Fibroblast of pulmonary artery (primary cell): ENCODE measurements at regions not wholly inside any gene's neighbourhood (a gene's known extent, or its start where the extent isn't known, plus 50 kb on each side); places are given as distances from the start of the nearest gene placed in this dataset.

ENCODE experiments used
- DNase-seq: peaks from one replicate; pipeline ENCODE4 v3.0.0-alpha.2; 2010; ENCODE audit warnings: low read depth
- H3K4me3 ChIP-seq: replicated peaks from 2 replicates; pipeline ENCODE4 v1.5.1; 2011; ENCODE audit warnings: low read depth, mild to moderate bottlenecking, control low read depth, low read length, moderate library complexity
- CTCF ChIP-seq: IDR thresholded peaks from 2 replicates; pipeline ENCODE4 v1.5.1; 2011; ENCODE audit warnings: mild to moderate bottlenecking, control low read depth, low read length, inconsistent platforms; ENCODE audit errors: missing control alignments

- no peak overlapping the region for H3K4me3 ChIP-seq
- no peak for TF ChIP-seq CTCF
- no peak for DNase-seq
Observed at GRCh38 chr10:4199196-4199595, 414.2 kb upstream of the KLF6 start.

GRCh38 chr10:4198216-4198615, 413.2 kb upstream of the KLF6 start:
- no peak overlapping the region for H3K4me3 ChIP-seq
- no peak for TF ChIP-seq CTCF
- DNase-seq: no peak

GRCh38 chr10:4197676-4198075, 412.7 kb upstream of the KLF6 start:
- H3K4me3 ChIP-seq: no peak overlapping the region
- TF ChIP-seq CTCF: no peak
- no peak for DNase-seq

GRCh38 chr10:4196771-4197390, 411.9 kb upstream of the KLF6 start:
- no peak overlapping the region for H3K4me3 ChIP-seq
- peak; percentile 31 for DNase-seq
- TF ChIP-seq CTCF: no peak

- no peak for TF ChIP-seq CTCF
- no peak for DNase-seq
- no peak overlapping the region for H3K4me3 ChIP-seq
Observed at GRCh38 chr10:4196183-4196582, 411.2 kb upstream of the KLF6 start.

GRCh38 chr10:4195213-4195612, 410.2 kb upstream of the KLF6 start:
- H3K4me3 ChIP-seq: no peak overlapping the region
- TF ChIP-seq CTCF: no peak
- DNase-seq: no peak

DNA sequence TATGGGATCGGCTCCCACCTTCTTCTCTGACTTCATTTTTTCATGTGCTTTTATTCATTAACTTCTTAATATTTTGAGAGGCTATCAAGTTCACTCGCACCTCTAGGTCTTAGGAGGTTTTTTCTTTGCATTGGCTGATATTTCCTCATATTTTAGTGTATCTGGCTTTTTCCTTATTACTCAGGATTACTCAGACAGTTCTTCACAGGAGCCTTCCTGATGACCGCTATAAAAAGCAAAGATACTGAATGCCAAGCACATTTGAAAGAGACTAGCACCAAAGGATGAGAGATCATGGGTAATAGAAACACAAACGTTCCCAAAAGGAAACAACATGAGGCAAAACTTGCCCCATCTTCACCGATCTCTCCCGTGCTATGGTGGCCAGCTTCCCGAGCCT, 409.2 kb upstream of the KLF6 start:
- no peak overlapping the region for H3K4me3 ChIP-seq
- no peak for TF ChIP-seq CTCF
- DNase-seq: no peak
